ENCODE measurements at regions not wholly inside any gene's neighbourhood (a gene's known extent, or its start where the extent isn't known, plus 50 kb on each side); places are given as distances from the start of the nearest gene placed in this dataset.

DNA sequence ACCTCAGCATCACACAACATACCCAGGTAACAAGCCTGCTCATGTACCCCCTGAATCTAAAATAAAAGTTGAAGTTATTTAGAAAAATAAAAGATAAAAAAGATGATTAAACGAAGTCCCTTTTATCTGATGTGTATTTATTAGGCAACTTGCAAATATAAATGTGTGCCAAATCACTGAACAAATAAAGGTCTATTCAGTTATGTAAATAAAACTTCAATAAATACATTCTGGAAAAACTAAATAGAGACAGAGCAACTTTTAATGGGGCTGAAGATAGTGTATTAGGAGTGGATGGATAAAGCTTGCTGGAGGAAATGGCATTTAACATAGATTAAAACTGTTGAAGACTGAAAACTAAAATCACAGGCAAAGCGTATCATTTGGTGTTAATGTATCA lies 678.0 kb upstream of the GRM7 start:
- DNase-seq: no peak

DNA sequence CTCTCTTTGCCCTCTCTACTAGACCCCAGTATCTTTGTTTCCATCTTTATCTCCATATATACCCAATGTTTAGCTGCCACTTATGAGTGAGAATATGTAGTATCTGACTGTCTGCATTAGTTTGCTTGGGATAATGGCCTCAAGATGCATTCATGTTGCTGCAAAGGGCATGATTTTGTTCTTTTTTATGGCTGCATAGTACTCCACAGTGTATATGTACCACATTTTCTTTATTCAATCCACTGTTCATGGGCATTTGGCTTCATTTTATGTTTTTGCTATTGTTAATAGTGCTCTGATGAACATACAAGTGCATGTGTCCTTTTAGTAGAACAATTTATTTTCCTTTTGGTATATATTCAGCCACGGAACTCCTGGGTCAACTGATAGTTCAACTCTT lies 671.5 kb upstream of the GRM7 start:
- DNase-seq: no peak

DNA sequence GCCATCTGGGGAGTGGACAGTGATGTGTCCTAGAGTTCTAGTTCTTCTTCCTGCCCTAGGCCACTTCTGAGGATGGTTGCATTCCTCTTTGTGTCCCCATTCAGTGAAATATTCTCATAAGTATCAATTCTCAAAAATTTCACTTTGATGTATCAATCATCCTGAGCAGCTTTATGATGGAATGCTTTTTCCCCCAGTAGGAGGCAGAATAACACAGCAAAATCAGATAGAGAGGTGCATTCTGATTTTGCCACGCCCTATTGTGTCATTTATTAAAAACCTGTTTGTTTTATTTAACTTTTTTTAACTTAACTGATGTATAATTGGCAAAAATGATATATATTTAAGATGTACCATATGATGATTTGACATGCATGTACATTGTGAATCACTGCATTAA lies 656.0 kb upstream of the GRM7 start:
- DNase-seq: no peak

DNA sequence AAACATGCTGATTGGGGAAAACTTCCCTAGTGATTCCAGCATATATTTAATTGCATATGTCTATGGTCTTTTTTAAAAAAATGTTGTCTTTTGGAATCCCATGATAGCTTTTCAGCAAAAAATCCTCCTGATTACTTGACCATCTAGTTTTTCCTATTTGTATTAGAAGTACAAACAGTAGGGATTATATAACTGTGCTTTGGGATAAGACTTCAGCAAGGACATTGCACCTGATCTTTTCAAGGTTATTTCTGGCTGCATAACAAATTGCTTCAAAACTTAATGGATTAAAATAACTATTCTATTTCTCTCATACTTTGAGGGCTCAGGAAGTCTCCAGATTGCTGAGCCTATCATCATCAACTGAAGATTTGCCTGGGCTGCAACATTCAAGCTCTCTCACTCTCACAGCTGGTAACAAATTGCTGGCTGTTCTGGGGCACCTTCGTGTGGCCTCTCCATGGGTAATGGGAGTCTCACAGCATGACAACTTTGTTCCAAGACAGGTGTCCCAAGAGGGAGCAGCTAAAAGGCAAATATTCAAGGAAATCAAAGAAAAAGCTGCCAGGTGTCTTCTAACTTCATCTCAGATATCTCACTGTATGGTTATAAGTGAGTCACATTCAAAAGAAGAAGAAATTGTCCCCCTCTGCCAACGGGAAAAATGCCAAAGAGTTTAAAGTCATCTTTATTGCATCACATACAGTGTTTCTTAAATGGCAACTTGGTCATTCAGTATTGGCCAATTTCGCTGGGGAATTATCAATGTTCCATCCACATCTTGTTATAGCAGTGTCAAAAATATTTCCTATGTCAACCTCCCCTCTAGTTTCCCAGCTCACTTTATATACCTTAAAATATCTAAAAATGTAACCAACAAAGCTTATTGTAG lies 644.5 kb upstream of the GRM7 start:
- DNase-seq: no peak

DNA sequence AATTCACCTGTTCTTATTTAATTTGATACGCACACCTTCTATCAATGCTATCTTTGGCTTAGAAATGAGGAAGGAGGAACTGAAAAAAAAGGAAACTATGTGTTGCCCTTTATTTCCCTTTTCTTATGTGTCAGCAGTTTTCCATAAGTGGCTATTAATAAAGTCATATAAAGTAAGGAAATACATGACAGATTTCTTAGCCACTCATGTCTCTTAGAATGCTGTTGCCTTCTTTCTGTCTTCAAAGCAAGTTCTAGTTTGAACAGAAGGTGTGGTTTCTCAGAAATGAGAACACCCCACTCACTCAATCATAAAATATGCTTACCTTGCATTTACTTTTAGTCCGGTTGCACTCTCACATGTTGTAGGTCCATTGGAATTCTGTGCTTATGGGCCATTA lies 640.5 kb upstream of the GRM7 start:
- DNase-seq: no peak

DNA sequence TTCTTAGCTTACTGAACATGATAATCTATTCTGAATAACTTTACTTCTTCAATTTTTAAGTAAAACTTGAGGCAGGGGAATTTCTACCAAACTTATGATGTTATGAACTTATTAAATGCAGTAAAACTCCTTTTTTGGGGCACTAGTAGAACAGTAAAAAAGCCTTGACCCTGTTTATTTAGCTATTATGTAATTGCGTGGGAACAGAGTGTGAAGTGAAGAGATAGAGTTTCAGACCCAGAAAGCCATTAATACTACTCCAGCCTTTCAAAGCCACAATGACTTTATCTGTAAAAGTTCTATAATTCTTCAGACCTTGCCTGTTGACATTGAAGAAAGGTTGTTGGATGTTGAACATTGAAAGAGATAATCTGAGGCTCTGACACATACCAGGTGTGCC lies 638.8 kb upstream of the GRM7 start:
- no peak for DNase-seq

DNA sequence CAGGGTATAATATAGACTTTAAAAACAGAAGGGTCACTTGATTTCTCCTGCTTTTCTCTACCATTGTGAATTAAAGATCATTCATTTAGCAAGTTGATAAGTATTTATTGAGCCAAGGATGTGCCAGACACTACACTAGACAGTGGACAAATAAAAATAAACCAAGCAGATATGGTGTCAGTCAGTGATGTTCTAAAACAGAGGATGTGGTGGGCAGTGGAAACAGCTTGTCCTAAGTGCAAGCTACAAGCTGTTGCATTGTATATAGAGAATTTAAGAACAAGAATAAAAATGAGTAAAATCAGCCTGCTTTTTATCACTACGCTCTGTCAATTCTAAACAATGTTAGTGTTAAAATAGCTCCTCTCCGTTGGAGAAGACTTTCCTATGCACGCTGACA lies 637.3 kb upstream of the GRM7 start:
- no peak for DNase-seq

DNA sequence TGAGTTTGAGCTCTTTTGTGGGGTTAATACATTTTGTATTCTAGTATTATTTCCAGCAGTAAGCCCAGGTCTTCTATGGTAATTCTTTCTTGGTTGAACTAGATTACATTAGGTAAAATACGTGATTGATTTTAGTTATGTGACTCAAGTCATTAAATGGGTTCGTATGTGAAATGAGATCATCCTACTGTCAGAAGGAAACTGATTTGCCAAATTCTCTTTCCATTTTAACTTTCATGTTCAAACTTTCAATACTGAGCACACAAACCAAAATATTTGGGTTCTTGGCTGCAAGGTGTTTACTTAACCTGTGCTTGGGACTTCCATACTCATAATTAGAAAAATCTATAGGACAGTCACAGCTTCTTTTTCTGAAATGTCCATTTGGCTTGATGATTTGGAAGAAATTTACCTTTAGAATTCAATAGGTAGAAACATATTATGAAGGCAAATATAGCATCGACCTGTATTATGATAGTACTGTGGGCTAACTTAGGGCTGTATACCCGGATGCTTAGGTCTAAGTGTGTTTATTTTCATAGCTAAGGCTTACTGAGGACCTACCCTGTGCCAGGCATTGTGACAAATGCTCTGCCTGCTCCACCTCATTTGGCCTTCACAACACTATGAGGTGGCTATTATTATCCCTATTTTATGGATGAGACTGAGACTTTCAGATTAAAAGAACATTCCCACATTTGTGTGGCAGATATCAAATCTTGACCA lies 631.8 kb upstream of the GRM7 start:
- no peak for DNase-seq

DNA sequence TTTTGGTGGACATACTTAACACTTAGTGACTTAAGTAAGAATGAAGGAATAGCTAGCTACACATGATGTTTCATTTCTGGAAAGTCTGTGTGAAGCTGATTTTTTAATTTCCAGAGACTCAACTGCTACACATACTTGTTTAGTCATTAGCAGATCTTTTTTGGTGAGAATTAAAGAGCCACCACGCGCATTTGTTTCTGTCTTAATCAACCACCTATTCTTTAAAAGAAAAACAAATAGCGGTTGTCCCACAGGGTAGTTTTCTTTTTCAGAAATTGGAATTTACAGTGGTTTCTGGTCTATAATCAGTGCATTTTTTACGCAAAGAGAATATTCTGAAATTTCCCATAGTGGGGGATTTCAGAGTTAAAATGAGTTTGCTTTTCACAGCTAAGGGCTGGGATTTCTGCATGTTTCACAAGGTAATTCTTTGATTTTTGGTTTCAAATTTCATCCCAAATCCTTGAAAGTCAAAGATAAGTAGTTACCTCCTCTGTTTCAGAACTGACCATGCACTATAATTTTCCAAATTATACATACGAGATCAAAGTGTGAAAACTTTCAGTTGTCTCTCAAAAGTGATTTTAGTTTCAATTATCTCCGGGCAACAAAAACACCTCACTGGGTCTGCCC lies 631.0 kb upstream of the GRM7 start:
- DNase-seq: no peak

DNA sequence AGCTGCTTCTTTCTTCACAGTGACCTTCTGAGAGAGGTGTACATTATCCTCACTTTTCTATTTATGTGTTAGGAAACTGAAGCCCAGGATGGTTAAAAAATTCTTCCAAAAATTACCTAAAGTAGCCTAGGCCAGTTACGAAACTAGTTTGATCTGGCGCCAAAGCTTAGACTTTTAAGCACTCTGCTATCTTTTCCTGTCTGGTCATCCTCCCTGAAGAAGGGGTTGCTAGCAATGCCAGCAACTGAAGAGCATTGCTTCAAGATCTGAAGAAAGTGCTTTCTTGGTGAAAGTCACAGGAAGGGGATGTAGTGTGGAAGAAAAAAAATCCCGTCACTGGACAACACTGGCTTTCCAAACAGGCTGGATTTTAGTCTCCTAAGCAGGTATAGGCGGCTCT lies 618.8 kb upstream of the GRM7 start:
- DNase-seq: no peak

DNA sequence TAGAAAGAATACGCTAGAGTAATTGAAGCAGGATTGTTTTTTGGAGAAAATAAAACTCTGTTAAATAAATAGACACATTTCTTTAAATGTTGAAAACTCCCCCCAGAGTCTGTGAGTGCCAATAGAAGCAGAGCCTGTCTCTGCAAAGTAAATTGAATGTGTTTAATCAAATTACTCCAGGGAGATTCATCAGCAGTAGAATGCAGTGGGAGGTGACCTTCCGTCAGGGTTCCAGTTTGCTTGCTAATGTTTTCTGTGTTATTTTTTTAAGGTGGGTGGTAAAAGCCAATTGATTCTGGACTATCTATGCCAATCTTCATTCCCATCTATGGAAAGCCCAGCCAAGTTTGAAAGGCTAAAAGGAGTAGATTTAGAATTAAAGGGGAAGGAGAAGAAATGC lies 612.4 kb upstream of the GRM7 start:
- DNase-seq: no peak

DNA sequence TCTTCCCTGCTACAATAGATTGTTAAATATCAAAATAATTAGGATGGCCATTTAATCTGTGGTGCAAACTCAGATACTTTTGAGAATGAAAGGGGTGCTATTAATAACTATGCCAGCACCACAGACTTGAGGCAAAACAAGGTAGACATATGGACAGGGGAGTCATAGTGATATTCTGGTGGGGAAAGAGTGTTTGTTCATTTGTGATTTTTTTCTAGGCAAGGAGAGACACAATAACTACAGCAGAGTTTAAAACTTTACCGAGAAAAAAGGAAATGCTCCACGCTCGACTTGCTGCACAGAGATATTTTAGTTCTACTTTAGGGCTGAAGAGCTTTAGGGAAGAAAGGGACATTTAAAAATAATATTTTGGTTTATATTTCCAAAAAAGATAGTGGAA lies 611.2 kb upstream of the GRM7 start:
- no peak for DNase-seq

DNA sequence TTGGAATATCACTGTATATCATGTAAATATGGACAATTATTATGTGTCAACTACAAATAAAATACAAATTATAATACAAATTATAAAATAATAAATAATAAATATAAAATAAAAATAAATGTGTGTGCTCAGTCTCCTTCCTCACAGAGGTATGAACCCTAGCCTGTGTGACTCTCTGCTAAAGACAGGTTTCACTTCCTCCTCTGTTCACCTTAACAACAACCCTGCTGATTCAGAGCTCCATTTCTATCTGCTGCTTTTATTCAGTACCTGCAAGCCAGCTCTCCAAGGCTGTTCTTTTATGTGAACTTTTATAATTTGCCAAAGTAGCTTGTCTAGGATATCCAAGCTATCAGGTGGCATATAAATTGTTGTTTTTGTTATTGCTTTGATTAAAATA lies 610.7 kb upstream of the GRM7 start:
- DNase-seq: no peak

DNA sequence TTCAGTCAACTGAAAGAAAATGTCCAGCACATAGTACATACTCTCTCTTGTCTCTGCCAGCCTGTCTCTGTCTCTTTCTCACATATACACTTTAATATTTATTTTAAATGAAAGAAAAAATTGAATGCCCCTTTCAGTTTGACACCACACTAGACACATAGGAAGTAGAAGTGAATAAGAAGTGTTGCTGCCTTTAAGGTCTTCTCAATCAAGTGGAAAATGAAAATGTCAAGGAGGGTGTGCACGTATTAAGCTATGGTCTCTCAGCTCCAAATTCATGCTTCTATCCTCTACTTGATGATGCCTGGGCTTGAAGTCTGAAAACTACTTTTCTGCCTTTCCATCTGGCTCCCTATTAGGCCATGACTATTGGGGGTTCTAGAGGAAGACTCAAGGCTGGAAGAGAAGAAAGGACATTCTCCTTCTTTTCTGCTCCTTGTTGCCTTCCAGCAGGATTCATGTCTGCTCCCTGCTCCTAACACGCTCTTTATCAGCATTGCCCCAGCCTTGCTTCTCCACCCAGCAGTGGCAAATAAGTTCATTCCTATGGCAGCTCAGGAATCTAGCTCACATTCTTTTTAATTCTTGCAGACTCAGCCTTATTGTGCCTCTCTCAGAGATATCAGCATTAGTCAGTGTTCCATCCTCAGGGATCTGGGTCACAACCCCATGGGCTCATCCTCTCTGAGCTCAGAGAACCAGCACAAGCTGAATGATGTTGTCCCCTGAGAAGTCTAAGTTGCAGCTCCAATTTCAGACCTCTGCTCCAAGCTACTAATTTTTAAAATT lies 609.1 kb upstream of the GRM7 start:
- no peak for DNase-seq

DNA sequence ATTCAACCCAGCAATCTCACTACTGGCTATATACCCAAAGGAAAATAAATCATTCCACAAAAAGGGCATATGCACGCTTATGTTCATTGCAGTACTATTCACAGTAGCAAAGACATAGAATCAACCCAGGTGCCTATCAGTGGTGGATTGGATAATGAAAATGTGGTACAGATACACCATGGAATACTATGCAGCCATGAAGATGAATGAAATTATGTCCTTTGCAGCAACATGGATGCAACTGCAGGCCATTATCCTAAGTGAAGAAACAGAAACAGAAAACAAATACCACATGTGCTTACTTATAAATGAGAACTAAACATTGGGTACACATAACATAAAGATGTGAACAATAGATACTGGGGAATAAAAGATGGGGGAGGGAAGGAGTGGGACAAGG lies 606.4 kb upstream of the GRM7 start:
- no peak for DNase-seq

DNA sequence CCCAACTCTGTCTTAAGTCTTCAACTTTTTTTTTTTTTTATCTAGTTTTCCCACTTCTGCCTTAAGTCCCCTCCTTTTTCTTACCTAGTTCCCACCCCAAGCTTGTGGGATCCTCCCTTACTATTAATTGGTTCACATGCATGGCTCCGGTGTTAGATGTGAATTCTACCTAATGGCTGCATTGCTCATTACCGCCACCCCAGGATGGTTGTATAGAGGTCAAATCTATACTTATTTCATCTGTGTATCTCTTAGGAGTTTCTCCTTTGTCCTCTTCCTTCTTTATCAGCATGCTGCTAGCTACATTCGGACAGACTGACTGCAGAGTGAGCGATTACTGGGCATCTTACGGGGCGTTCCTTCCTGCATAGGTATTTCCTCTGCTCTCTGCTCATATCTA lies 605.7 kb upstream of the GRM7 start:
- DNase-seq: no peak

DNA sequence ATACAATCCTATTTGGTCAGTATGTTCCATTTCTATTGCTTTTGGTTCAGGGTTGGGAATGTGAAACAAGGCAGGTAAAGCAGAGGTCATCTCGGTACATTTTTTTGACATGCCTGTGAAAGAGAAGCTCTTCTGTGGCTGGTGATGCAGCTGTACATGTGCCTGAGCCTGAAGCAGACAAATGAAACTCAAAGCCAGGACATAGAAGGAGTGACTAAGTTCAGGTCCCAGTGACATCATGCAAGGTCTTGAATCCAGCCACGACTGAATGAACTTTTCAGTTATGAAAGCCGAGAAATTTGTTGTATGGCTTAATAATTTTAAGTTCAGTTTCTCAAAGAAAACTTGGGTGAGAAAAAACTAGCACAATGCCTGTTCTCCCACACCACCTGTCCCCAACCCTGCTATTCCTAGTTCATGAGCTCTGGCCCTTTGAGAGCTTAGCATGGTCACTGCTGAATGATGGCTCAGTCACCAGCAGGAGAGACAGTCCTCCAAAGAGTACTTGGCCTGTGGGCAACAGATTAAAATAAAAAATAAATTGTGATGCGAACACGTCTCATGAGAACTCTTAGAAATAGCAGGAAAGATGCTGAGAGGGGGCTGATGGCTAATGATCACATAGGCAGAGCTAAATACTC lies 600.2 kb upstream of the GRM7 start:
- no peak for DNase-seq

DNA sequence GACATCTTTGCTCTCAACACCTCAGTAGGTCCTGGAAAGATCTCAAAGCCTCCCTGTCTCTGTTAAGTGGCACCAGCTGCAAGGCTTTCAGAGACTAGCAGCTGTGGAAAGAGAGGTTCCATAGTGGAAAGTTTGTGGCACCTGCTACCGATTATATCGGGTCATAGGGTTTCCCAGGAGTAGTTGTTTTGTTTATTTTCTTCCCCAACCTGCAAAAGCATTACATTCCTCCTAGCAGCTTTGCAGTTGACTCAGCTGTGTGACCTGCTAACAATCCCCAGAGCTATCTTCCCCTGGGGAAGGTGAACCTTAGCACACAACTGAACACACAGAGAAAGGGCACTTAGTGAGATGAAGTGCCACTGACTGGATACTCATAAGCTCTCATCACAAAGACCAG lies 598.9 kb upstream of the GRM7 start:
- DNase-seq: no peak

DNA sequence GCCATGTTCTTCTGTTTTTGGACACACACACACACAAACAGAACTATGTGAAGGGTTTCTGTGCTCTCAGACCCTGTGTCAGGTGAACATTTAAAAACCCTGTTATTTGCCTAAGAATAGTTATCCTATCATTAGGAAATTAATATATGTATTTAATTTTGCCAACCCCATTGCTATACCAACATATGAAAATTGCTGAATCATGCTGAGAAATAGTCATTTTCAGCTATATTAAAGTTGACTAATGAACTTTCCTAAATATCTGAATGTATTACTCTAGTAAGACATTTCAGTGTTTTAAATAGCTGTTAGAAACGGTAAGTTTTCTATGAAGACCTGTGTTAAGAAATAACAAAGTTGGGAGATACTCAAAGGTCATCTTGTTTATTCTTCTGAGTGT lies 596.9 kb upstream of the GRM7 start:
- no peak for DNase-seq

DNA sequence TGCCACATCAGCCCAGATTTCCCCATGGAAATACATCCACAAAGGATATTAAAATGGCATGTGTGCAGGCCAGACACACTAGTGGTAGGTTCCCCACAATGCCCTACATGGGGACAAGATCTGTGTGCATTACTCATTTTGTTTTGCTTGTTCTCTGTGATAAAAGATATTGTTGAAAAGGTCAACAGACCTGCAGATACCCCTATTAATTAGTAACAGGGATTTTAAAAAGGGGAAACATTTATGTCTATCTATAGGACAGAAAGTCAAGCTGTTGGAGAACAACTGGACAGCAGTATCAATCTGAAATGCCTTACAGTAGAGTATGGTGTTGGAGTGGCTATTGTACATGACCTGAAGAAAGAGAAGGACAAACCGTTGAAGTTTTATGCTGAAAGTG lies 596.0 kb upstream of the GRM7 start:
- no peak for DNase-seq

DNA sequence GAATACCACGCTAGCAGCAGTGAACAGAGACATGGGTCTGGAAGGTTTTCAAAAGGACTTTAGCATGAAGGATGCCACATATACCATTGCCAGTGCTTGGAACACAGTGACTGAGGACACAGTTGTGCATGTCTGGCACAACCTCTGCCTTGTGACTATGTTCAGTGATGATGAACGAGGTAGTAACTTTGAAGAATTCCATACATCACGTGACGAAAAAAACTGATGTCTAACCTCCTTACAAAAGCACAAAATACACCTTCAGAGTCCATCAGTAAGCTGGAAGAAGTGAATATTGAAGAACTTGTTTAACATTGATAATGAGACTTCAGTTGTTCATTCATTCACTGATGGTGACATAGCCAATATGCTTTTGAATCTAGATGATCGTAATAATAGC lies 594.8 kb upstream of the GRM7 start:
- no peak for DNase-seq

DNA sequence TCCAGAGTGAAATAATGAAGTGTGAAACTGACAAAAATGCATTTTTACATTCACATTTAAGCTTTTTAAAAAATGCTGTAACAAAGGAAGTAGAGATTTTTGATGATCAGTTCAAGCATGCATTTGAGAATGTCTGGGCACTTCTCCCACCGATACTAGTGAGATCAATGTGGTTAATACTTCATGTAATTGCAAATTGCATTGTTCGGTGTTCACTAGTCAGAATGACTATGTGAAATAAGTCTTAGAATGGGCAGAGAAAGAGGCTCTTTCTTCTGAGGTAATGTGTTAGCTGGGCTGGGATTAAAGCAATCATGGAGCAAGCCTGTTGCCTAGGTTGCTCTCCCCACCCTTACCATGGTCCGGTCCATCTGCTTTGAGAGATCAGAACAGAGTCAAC lies 587.0 kb upstream of the GRM7 start:
- DNase-seq: no peak
